ENCODE measurements at regions not wholly inside any gene's neighbourhood (a gene's known extent, or its start where the extent isn't known, plus 50 kb on each side); places are given as distances from the start of the nearest gene placed in this dataset.

GRCh38 chr5:10173716-10174115, 76.0 kb downstream of the ATPSCKMT start:
- no peak overlapping the region for H3K4me3 ChIP-seq (replicated peaks; ENCODE audit: low read depth, low read length)
- DNase-seq (ENCODE audit: extremely low read depth, low read depth), result no peak
- no peak for TF ChIP-seq CTCF (IDR thresholded peaks at IDR 0.05; ENCODE audit: low read depth, low read length, missing control alignments)

GRCh38 chr5:10172247-10172646, 77.4 kb downstream of the ATPSCKMT start:
- DNase-seq (ENCODE audit: extremely low read depth, low read depth), result no peak
- no peak for TF ChIP-seq CTCF (IDR thresholded peaks at IDR 0.05; ENCODE audit: low read depth, low read length, missing control alignments)

GRCh38 chr5:10169359-10169758, 80.3 kb downstream of the ATPSCKMT start:
- DNase-seq (ENCODE audit: extremely low read depth, low read depth), result no peak
- H3K4me3 ChIP-seq (replicated peaks; ENCODE audit: low read depth, low read length), result no peak overlapping the region
- TF ChIP-seq CTCF (IDR thresholded peaks at IDR 0.05; ENCODE audit: low read depth, low read length, missing control alignments), result no peak

More at GRCh38 chr5:10172247-10172646, 77.4 kb downstream of the ATPSCKMT start:
- no peak overlapping the region for H3K4me3 ChIP-seq (replicated peaks; ENCODE audit: low read depth, low read length)

DNA sequence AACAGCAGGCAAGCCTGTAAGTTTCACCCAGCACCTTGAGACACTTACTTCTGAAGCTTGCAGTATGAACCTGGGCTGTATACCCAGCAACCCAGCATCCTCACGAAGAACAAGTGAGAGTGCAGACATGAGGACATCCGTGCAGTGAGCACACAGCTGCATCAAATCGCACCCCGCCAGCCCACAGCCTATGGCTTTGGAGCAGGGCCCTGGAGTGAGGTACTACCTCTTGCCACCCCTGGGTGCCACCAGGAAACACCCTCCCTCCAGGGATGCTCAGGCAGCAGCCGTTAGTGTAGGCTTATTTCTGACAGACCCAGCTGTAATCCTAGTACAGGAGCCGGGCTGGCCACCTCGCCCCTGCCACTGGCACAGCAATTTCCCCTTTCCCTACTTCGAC, 81.4 kb downstream of the ATPSCKMT start:
- no peak for TF ChIP-seq CTCF (IDR thresholded peaks at IDR 0.05; ENCODE audit: low read depth, low read length, missing control alignments)
- no peak overlapping the region for H3K4me3 ChIP-seq (replicated peaks; ENCODE audit: low read depth, low read length)
- no peak for DNase-seq (ENCODE audit: extremely low read depth, low read depth)

DNA sequence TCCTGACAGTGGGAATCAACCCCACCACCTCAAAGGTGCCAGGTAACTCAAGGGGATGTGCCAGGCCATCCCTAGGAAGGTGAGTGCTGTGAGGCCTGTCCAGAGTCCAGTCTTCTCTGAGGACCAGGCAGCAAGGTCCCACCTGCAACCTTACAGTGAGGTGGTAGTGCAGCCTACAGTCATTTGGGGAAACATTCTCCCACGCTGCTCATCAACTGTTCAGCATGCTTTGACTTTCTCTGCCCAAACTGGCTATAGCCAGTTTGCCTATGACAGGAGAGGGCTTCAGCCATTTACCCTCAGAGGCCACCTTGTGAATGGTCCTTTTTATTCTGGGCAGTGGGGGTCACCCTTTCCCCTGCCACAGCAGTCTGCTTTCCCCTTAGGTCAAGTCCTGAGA, 81.9 kb downstream of the ATPSCKMT start:
- no peak for DNase-seq (ENCODE audit: extremely low read depth, low read depth)
- no peak overlapping the region for H3K4me3 ChIP-seq (replicated peaks; ENCODE audit: low read depth, low read length)
- no peak for TF ChIP-seq CTCF (IDR thresholded peaks at IDR 0.05; ENCODE audit: low read depth, low read length, missing control alignments)

DNA sequence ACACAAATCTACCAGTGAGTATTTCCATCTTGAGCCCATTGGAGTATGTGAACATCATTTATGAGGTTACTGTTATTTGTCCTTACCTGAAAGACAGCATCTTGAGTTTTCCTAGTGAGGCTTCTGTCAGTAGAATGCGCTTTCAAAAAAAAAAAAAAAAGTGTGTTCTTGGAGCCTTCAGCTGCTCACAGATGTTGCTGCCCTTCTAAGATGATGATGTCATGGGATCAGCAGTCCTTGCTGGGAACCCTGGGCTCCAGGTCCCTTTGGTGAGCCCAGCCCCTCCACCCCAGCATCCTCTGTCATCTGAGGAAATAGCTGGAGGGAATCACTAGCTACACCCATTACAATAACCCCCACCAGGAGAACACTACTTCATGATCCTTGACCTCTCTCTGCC, 83.3 kb downstream of the ATPSCKMT start:
- no peak for TF ChIP-seq CTCF (IDR thresholded peaks at IDR 0.05; ENCODE audit: low read depth, low read length, missing control alignments)

DNA sequence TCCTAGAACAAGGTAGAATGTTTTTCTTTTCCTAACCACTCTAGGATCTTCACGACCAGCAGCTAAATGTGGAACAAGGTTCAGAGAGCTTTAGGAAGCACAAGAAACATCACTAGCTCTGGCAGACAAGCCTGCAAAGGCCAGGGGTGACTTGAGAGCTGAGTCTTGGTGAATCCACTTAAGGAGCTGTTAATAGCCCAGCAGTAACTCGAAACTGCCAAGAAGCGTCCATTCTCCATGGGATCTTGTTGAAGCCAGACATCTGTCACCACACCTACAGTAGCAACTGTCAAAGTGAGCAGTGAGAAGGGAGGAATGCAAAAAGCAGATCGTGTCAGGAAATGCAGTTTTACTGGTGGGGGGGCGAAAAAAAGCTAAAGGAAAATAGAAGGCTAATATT, 87.2 kb downstream of the ATPSCKMT start:
- TF ChIP-seq CTCF (IDR thresholded peaks at IDR 0.05; ENCODE audit: low read depth, low read length, missing control alignments), result no peak
- DNase-seq (ENCODE audit: extremely low read depth, low read depth), result no peak
- no peak overlapping the region for H3K4me3 ChIP-seq (replicated peaks; ENCODE audit: low read depth, low read length)

More for the DNA sequence above, 83.3 kb downstream of the ATPSCKMT start:
- H3K4me3 ChIP-seq (replicated peaks; ENCODE audit: low read depth, low read length), result no peak overlapping the region
- no peak for DNase-seq (ENCODE audit: extremely low read depth, low read depth)
